Endothelial cell of umbilical vein (primary cell): ENCODE measurements at regions not wholly inside any gene's neighbourhood (a gene's known extent, or its start where the extent isn't known, plus 50 kb on each side); places are given as distances from the start of the nearest gene placed in this dataset.

ENCODE experiments used
- BruUV-seq: library from RNA; stranded (reverse); fragments of 400-500 nt; replicated peaks from 2 replicates; lab custom pipeline; 2021; lab: Mats Ljungman, UMichigan
- CTCF ChIA-PET: fragments of 300-600, 350-600 bp; sonication (Branson Sonifier 250); formaldehyde crosslinking; loops from one replicate; lab custom pipeline; 2021; ENCODE audit warnings: antibody characterized with exemption, inconsistent platforms; lab: Charles Lee
- POLR2A ChIA-PET: fragments of 300-600, 350-600 bp; sonication (Branson Sonifier 250); formaldehyde crosslinking; loops from one replicate; lab custom pipeline; 2021; ENCODE audit warnings: antibody characterized with exemption, inconsistent platforms; lab: Charles Lee
- DNase-seq: peaks from one replicate; pipeline ENCODE4 v3.0.0-alpha.2; 2011; ENCODE audit warnings: low read depth, low spot score
- FAIRE-seq: peaks from 2 replicates; lab custom pipeline; 2011; peaks lifted over from hg19 to GRCh38; lab: Jason Lieb, UNC
- H2AFZ ChIP-seq: 2 replicates; pipeline ENCODE4 v1.6.0; 2012; ENCODE audit warnings: low read depth, low read length, control low read depth, inconsistent platforms
- H3K27ac ChIP-seq: 2 replicates; pipeline ENCODE4 v1.5.1; 2011; ENCODE audit warnings: low read depth, mild to moderate bottlenecking, control low read depth, low read length, moderate library complexity; ENCODE audit not compliant: insufficient read depth
- H3K27me3 ChIP-seq, 2 experiments: 2 replicates each; pipeline versions ENCODE4 v1.6.0 to v1.6.1; 2011; ENCODE audit warnings: low read length in 2 of 2, mixed read lengths in 1 of 2; ENCODE audit not compliant: control insufficient read depth in 2 of 2, insufficient read depth in 2 of 2
- H3K36me3 ChIP-seq, 2 experiments: 2 replicates in 1 of 2; 3 replicates in 1 of 2; pipeline ENCODE4 v1.5.1; 2011; ENCODE audit warnings: low read length in 2 of 2, mild to moderate bottlenecking in 1 of 2, moderate library complexity in 1 of 2; ENCODE audit not compliant: control insufficient read depth in 2 of 2, insufficient read depth in 2 of 2; ENCODE audit errors: extremely low read depth in 1 of 2
- H3K4me1 ChIP-seq: 3 replicates; pipeline ENCODE4 v1.5.1; 2011; ENCODE audit warnings: mild to moderate bottlenecking, low read length; ENCODE audit not compliant: control insufficient read depth, insufficient read depth; ENCODE audit errors: extremely low read depth
- H3K4me2 ChIP-seq: 2 replicates; pipeline ENCODE4 v1.6.1; 2011; ENCODE audit warnings: low read length, control low read depth, mixed read lengths; ENCODE audit not compliant: insufficient read depth
- H3K4me3 ChIP-seq, 3 experiments: fragments of 200-600 bp in 1 of 3; sonication (generic), shearing (Covaris generic) in 1 of 3; replicated peaks in 1 of 3; 2 replicates each; pipeline ENCODE4 v1.5.1; 2011 to 2016; ENCODE audit warnings: control low read depth in 3 of 3, low read length in 3 of 3, mild to moderate bottlenecking in 2 of 3, inconsistent platforms in 1 of 3, low read depth in 1 of 3, moderate library complexity in 1 of 3; ENCODE audit not compliant: insufficient read depth in 1 of 3
- H3K79me2 ChIP-seq: 2 replicates; pipeline ENCODE4 v1.6.0; 2012; ENCODE audit warnings: low read length, inconsistent platforms; ENCODE audit not compliant: control insufficient read depth, insufficient read depth
- H3K9ac ChIP-seq: replicated peaks from 2 replicates; pipeline ENCODE3; 2011; ENCODE audit warnings: low read length, control low read depth; ENCODE audit not compliant: insufficient read depth; ENCODE audit errors: extremely low read depth
- H3K9me1 ChIP-seq: replicated peaks from 3 replicates; pipeline ENCODE4 v1.6.0; 2011; ENCODE audit warnings: mild to moderate bottlenecking, low read length; ENCODE audit not compliant: control insufficient read depth, insufficient read depth; ENCODE audit errors: extremely low read depth
- H3K9me3 ChIP-seq: replicated peaks from 2 replicates; pipeline ENCODE4 v1.5.1; 2012; ENCODE audit warnings: low read length, inconsistent platforms; ENCODE audit not compliant: control insufficient read depth, insufficient read depth
- H4K20me1 ChIP-seq: replicated peaks from 2 replicates; pipeline ENCODE3; 2011; ENCODE audit warnings: mild to moderate bottlenecking, low read length; ENCODE audit not compliant: control insufficient read depth, insufficient read depth; ENCODE audit errors: extremely low read depth
- CTCF ChIP-seq, 2 donors: IDR thresholded peaks; 1 replicate in 1 of 2; 2 replicates in 1 of 2; pipeline ENCODE4 v1.5.1; 2011; ENCODE audit warnings: low read length in 2 of 2, mild to moderate bottlenecking in 2 of 2, moderate library complexity in 2 of 2, control low read depth in 1 of 2, inconsistent platforms in 1 of 2, low read depth in 1 of 2; ENCODE audit not compliant: insufficient read depth in 1 of 2; ENCODE audit errors: extremely low read depth in 1 of 2
- EZH2 ChIP-seq: IDR thresholded peaks from 2 replicates; pipeline ENCODE4 v1.6.1; 2012; ENCODE audit warnings: borderline replicate concordance, low read depth, mild to moderate bottlenecking, moderate library complexity, low read length, inconsistent platforms; ENCODE audit not compliant: severe bottlenecking
- FOS ChIP-seq: IDR thresholded peaks from 2 replicates; pipeline ENCODE4 v1.6.1; 2011; ENCODE audit warnings: mild to moderate bottlenecking, low read length, moderate library complexity, borderline replicate concordance; ENCODE audit not compliant: insufficient read depth
- GATA2 ChIP-seq: IDR thresholded peaks from 2 replicates; pipeline ENCODE4 v1.7.0; 2011; ENCODE audit warnings: low read depth, mild to moderate bottlenecking, moderate library complexity, mixed read lengths, low read length; ENCODE audit not compliant: insufficient read length, insufficient read depth
- JUN ChIP-seq: IDR thresholded peaks from 2 replicates; pipeline ENCODE4 v1.6.1; 2011; ENCODE audit warnings: borderline replicate concordance, low read depth; ENCODE audit not compliant: insufficient read length, insufficient read depth
- MAX ChIP-seq: IDR thresholded peaks from 2 replicates; pipeline ENCODE4 v1.6.1; 2011; ENCODE audit not compliant: insufficient read depth, insufficient read length
- MYC ChIP-seq: IDR thresholded peaks from one replicate; pipeline ENCODE4 v1.6.1; 2011; ENCODE audit warnings: mild to moderate bottlenecking, low read depth, low read length
- POLR2A ChIP-seq: IDR thresholded peaks from 2 replicates; pipeline ENCODE4 v1.6.1; 2012; ENCODE audit warnings: low read depth, mild to moderate bottlenecking, control low read depth, low read length
- POLR2AphosphoS5 ChIP-seq: IDR thresholded peaks from 2 replicates; pipeline ENCODE4 v1.6.1; 2012; ENCODE audit warnings: low read depth, mild to moderate bottlenecking, control low read depth, low read length, moderate library complexity; ENCODE audit not compliant: insufficient read depth
- dilution Hi-C: fragments of 300-500 bp; cut with MboI; formaldehyde crosslinking; loops from one replicate; pipeline ENCODE4 v1.15.0; 2019; ENCODE audit warnings: low sequenced_read_pairs; ENCODE audit not compliant: extremely low pct_ligation_motif_present
- intact Hi-C: fragments of 100-400 bp; cut with micrococcal nuclease; formaldehyde crosslinking; loops from one replicate; pipeline ENCODE4 v1.10.0; 2022

- CTCF ChIA-PET, result no interaction called here
- no peaks in the 10 kb centered on the region for H3K27me3 ChIP-seq
- no TSS peak for BruUV-seq
Measured at GRCh38 chr2:75278821-75279379, 79.6 kb upstream of the TACR1 start.

GRCh38 chr2:75278314-75278713, 79.0 kb upstream of the TACR1 start:
- H3K4me3 ChIP-seq, result no peak overlapping the region
- dilution Hi-C loops (no loop called here), intact Hi-C loops (no loop called here)
- FAIRE-seq (no peak), DNase-seq (no peak)
- ChIA-PET CTCF (interaction anchor here (1.3 kb wide), 1 partner anchor 14 kb away, joined by 3 read pairs; no protein-coding TSS in a partner anchor), POLR2A (no interaction called here)
- H2AFZ ChIP-seq, result no peak overlapping the region
- no peaks in the 10 kb centered on the region for H3K79me2 ChIP-seq
- no peaks in the 10 kb centered on the region for H3K36me3 ChIP-seq
- H3K27me3 ChIP-seq, result no peaks in the 10 kb centered on the region
- no peaks in the 10 kb centered on the region for H3K9me1 ChIP-seq
- TF ChIP-seq GATA2 (no peak), EZH2 (no peak), MAX (no peak), MYC (no peak), CTCF (IDR thresholded peaks at IDR 0.05; ENCODE audit: extremely low read depth in 1 of 2, insufficient read depth in 1 of 2, low read depth in 1 of 2, low read length in 2 of 2) (no peak), JUN (no peak), POLR2AphosphoS5 (no peak), POLR2A (no peak), FOS (no peak)
- no peaks in the 10 kb centered on the region for H4K20me1 ChIP-seq
- BruUV-seq, result no TSS peak
- H3K9me3 ChIP-seq, result no peaks in the 10 kb centered on the region
- no peak overlapping the region for H3K9ac ChIP-seq
- H3K27ac ChIP-seq, result no peak overlapping the region
- no peak overlapping the region for H3K4me2 ChIP-seq
- H3K4me1 ChIP-seq, result peaks cover 12% of the 10 kb centered on the region

More at GRCh38 chr2:75278821-75279379, 79.6 kb upstream of the TACR1 start:
- Histone ChIP-seq H3K4me2 (no peak overlapping the region), H4K20me1 (no peaks in the 10 kb centered on the region), H3K36me3 (no peaks in the 10 kb centered on the region), H3K9me1 (no peaks in the 10 kb centered on the region), H3K9me3 (no peaks in the 10 kb centered on the region), H3K27ac (no peak overlapping the region), H3K4me3 (no peak overlapping the region), H3K4me1 (peaks cover 12% of the 10 kb centered on the region), H3K9ac (no peak overlapping the region), H2AFZ (no peak overlapping the region), H3K79me2 (no peaks in the 10 kb centered on the region)
- dilution Hi-C loops (no loop called here), intact Hi-C loops (no loop called here)
- no peak for TF ChIP-seq FOS
- no peak for TF ChIP-seq JUN
- TF ChIP-seq EZH2, result no peak
- POLR2A ChIA-PET, result no interaction called here
- FAIRE-seq (no peak), DNase-seq (no peak)
